GM19455 (cell line): ENCODE measurements at regions not wholly inside any gene's neighbourhood (a gene's known extent, or its start where the extent isn't known, plus 50 kb on each side); places are given as distances from the start of the nearest gene placed in this dataset.

Experiments
- ATAC-seq: cut with Tn5 transposase; IDR thresholded peaks from one replicate; pipeline ENCODE4 v1.9.1; 2021; ENCODE audit not compliant: unreplicated experiment

- no peak for ATAC-seq
Observed at GRCh38 chr2:67651565-67651964, 254.4 kb downstream of the ETAA1 start.

GRCh38 chr2:67652679-67653078 is 255.5 kb downstream of the ETAA1 start:
- no peak for ATAC-seq

- no peak for ATAC-seq
Observed at GRCh38 chr2:67656875-67657274, 259.7 kb downstream of the ETAA1 start.

- ATAC-seq: no peak
Observed at GRCh38 chr2:67658820-67659219, 261.7 kb downstream of the ETAA1 start.

DNA sequence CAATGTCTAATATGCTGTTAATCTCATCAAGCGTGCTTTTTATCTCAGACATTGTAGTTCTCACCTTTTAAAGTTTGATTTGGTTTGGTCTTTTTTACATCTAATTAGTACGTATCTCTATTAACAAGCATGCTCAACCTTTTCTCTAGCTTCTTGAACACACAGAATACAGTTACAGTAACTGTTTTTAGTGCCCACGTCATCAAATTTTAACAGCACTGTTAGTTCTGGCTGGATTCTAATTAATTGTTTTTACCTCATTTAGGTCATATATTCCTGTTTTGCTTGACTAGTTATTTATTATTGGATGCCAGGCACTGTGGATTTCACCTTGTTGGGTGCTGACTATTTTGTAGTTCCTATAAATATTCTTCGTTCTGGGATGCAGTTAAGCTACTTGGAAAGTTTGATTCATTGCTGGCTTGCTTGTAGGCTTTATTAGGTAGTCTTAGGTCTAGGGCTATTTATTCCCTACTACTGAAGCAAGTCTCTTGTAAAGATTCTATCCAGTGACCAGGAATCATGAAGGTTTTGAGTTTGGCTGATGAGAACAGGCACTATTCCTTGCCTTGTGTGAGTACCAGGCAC is 263.0 kb downstream of the ETAA1 start:
- no peak for ATAC-seq

- no peak for ATAC-seq
Observed at GRCh38 chr2:67660871-67661270, 263.7 kb downstream of the ETAA1 start.

GRCh38 chr2:67662222-67662621 is 265.1 kb downstream of the ETAA1 start:
- no peak for ATAC-seq

GRCh38 chr2:67663776-67664175 is 266.6 kb downstream of the ETAA1 start:
- ATAC-seq: no peak

DNA sequence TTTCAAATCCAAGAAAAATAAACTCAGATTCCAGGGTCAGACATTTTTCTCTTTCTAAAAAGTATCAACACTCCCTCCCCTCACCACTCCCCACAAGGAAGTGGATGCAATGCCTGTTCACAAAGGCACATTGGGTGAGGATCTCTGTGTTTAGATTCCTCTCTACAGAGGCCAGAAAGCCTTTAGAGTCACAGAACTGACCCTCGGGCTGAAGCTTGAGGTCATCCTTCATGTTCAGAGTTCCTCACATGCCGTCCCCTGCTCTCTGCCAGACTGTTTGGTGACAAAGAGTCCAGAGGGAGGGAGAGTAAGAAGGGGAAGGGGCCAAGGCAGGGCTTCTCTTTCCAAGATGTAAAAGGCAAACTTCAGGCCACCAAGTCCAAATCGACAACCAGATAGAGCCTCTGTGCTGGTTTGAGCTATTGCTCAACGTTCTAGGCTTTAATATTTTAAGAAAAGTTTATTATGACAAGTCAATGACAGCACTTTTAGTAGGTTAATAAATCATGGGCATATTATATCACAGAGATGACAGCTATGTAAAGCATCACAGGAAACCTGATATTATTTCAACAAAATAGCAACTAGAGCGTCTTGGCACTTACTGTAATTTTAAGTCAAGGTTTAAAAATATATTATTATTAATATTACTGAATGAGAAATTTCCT is 269.4 kb downstream of the ETAA1 start:
- no peak for ATAC-seq

GRCh38 chr2:67667054-67667908 is 270.1 kb downstream of the ETAA1 start:
- no peak for ATAC-seq

DNA sequence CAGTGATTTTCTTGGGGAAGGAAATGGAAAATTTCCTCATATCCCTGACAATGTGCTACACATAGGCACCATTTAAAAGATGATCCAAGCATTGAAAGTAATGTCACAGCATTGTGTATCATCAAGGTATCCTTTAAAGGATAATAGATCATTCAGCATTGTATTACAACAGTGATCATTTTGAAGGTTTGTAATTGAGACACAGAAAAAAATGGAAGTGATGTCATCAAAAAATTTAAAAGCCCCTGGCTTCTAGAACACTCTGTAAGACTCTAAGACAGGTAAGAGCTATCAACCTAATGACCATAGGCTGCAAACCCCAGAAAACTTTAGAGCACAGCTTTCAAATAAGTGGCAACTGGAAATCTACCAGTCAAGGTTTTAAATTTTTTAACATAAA is 271.4 kb downstream of the ETAA1 start:
- no peak for ATAC-seq

- ATAC-seq: no peak
Observed at GRCh38 chr2:67669168-67669567, 272.0 kb downstream of the ETAA1 start.

DNA sequence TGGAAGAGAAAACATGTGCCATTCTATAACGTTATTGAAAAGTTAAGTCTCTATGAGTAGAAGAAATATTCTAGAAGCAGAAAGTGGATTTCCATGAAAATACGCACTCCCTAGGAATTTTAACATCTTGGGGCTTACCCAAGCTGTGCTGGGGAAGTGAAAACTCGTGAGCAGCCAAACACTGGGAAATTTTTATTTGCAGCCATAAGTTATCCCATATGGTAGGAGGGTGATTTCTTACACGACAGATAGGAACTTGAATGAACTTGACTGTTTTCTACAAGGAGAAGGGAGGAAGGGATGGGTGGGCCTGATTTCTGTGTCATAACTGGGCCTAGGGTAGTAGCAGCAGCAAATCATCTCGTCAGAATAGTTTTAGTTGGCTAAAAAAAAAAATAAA is 272.6 kb downstream of the ETAA1 start:
- ATAC-seq: no peak

DNA sequence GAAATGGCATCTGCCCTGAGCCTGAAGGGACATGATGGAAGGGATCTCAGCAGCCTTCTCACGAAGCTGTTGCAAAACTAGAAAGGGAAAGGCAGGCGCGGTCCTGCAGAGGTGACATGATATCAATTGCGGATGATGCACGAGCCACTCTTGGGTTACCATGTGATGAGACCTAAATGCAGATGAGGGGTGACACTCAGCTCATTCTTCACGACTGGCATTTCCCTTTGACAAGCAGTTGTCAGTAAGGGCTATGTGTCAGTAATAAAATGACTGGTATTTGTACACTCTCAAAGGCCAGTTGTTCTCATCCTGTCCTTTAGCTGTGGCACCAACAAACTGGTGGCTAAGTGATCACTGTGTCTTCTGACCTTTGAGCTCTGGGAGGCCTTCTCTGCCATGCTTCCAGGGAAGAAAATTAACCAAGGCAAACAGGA is 273.6 kb downstream of the ETAA1 start:
- ATAC-seq: no peak

GRCh38 chr2:67671464-67672450 is 274.6 kb downstream of the ETAA1 start:
- no peak for ATAC-seq

DNA sequence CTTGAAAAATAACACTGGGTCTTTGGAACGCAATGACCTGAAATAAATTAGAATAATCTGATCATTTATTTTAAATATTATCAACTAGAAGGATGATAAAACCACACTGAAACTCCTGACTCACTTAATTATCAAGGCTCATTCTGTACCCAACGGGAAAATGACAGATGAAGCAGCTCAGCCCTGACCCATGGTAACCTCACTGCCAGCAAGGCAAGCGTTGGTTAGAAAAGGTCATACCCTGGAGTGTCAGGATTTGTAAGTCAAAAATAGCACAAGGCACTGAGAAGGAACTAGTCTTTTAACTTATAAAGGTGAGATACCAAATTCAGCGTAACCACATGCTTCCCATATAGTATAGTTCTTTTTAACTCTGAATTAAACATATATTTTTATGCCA is 277.5 kb downstream of the ETAA1 start:
- no peak for ATAC-seq

GRCh38 chr2:67684991-67685390 is 287.9 kb downstream of the ETAA1 start:
- no peak for ATAC-seq

DNA sequence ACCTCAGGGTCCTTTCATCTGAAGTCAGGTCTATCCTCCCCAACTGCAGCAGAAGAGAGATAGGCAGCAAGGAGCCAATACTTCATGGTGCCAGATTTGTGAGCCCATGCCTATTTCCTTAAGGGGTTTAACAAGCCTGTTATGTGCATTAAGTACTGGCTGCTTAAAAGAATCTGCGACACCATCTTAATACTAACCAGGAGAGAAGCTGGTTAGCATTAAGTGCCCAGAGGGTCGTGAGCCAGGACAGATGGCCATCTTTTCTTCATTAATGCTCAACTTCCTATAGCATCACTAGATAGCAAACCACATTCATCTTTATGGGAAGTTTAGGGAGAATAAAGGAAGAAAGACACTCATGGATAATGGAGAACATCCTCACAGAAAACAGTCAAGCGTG is 289.1 kb downstream of the ETAA1 start:
- ATAC-seq: no peak

DNA sequence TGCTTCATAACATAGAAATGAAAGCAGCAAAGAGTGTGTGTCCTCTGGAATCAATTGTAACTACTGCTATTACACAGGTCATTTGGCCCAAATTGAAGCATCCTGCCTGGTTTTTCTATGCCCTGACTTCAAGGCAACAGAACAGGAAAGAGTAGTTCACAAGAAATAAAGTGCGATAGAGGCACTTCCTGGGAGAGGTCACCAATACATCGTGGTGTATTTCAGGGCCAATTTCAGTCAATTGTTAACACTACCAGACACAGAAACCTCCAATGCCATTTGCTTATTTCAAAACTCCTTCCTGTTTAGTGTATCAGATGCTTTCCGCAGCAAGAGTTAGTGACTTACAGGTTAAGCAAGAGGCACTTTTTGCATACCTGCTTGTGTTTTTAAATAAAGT is 292.1 kb downstream of the ETAA1 start:
- ATAC-seq: no peak

DNA sequence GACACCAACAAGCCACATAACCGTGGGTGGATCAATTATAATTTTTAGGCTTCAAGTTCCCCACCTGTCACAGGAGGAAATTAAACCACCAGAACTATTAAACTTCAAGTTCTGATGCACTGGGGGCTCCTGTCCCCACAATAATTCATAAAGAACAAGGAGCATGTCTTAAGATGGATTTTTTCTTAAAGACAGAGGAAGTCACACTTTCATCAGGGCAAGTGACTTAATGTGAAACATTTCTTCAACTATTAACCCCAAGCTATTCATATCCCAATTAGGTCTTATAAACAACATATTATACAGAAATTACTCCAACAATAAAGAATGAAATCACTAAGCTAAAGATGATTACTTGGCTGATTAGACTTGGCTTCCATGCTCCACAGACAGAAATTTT is 292.5 kb downstream of the ETAA1 start:
- no peak for ATAC-seq

DNA sequence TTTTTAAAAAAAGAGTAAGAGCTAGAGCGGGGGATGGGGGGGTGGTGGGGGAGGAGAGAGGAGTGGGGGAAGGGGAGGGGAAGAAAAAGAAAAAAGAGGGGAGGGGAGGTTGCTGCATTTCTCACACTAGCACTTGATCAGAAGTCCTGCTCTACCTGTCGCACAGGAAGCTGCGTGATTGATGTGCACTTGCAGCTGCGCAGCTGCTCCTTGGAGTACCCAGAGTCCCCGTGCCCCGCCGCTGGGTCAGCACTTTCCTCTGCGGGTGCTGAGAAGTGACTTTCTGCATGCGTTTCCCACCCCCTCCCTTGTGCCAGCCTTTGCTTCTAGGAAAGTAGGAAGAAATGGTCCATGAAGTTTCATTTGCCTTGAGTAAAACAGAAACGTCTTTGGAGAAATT is 297.3 kb downstream of the ETAA1 start:
- ATAC-seq: no peak
